Osteoblast (primary cell): ENCODE measurements at regions not wholly inside any gene's neighbourhood (a gene's known extent, or its start where the extent isn't known, plus 50 kb on each side); places are given as distances from the start of the nearest gene placed in this dataset.

Experiments used
- DNase-seq: peaks from one replicate; pipeline ENCODE4 v3.0.0; 2011; ENCODE audit warnings: low spot score, mixed read lengths; ENCODE audit not compliant: insufficient read length; ENCODE audit errors: missing footprints
- H2AFZ ChIP-seq: 2 replicates; pipeline ENCODE4 v1.6.0; 2011; ENCODE audit warnings: mild to moderate bottlenecking, low read length
- H3K27ac ChIP-seq: 2 replicates; pipeline ENCODE4 v1.5.1; 2011; ENCODE audit warnings: mild to moderate bottlenecking, low read depth, low read length, moderate library complexity
- H3K27me3 ChIP-seq: 2 replicates; pipeline ENCODE4 v1.6.0; 2012; ENCODE audit warnings: mild to moderate bottlenecking, control low read depth, inconsistent platforms, low read length, moderate library complexity; ENCODE audit not compliant: insufficient read depth
- H3K36me3 ChIP-seq: 2 replicates; pipeline ENCODE4 v1.5.1; 2011; ENCODE audit warnings: mild to moderate bottlenecking, low read length, control low read depth, moderate library complexity; ENCODE audit not compliant: insufficient read depth
- H3K4me1 ChIP-seq: 2 replicates; pipeline ENCODE4 v1.5.1; 2011; ENCODE audit warnings: mild to moderate bottlenecking, low read length, control low read depth, moderate library complexity; ENCODE audit not compliant: insufficient read depth
- H3K4me2 ChIP-seq: 2 replicates; pipeline ENCODE4 v1.6.0; 2011; ENCODE audit warnings: mild to moderate bottlenecking, low read length; ENCODE audit not compliant: insufficient read depth
- H3K4me3 ChIP-seq: fragments of 200-600 bp; sonication (generic); 3 replicates; pipeline ENCODE4 v1.5.1; 2012; ENCODE audit warnings: mild to moderate bottlenecking, low read length, inconsistent platforms; ENCODE audit not compliant: insufficient read depth
- H3K79me2 ChIP-seq: 2 replicates; pipeline ENCODE4 v1.6.0; 2012; ENCODE audit warnings: mild to moderate bottlenecking, low read length, control low read depth, inconsistent platforms; ENCODE audit not compliant: insufficient read depth
- H3K9me3 ChIP-seq: 2 replicates; pipeline ENCODE4 v1.5.1; 2011; ENCODE audit warnings: low read depth, low read length, control low read depth
- H4K20me1 ChIP-seq: 2 replicates; pipeline ENCODE4 v1.6.0; 2012; ENCODE audit warnings: mild to moderate bottlenecking, low read length, control low read depth; ENCODE audit not compliant: insufficient read depth
- TF ChIP-seq, protein P1 (sequence below): IDR thresholded peaks from 2 replicates; pipeline ENCODE4 v1.5.1; 2011; ENCODE audit warnings: mild to moderate bottlenecking, low read depth, low read length, moderate library complexity; ENCODE audit errors: extremely low read depth

DNA sequence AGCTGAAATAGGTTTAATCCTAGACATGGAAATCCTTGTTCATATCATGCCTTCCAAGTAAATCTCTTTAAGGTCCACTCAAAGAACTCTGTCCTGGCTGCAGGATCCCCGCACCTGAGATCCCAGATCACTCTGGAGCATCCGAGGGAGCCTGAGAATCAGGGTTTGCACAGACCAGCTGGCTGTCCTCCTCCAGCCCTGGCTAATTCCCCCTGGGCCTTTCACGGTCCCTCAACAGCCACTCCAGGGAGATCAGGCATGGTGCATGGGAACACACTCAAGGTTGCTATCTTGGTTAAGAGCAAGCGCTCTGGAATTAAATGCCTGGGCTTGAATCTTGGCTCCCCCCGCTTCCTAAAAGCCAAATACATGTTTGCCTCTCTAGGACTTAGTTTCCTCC, 130.8 kb downstream of the IRS2 start:
- TF ChIP-seq, protein P1, sequence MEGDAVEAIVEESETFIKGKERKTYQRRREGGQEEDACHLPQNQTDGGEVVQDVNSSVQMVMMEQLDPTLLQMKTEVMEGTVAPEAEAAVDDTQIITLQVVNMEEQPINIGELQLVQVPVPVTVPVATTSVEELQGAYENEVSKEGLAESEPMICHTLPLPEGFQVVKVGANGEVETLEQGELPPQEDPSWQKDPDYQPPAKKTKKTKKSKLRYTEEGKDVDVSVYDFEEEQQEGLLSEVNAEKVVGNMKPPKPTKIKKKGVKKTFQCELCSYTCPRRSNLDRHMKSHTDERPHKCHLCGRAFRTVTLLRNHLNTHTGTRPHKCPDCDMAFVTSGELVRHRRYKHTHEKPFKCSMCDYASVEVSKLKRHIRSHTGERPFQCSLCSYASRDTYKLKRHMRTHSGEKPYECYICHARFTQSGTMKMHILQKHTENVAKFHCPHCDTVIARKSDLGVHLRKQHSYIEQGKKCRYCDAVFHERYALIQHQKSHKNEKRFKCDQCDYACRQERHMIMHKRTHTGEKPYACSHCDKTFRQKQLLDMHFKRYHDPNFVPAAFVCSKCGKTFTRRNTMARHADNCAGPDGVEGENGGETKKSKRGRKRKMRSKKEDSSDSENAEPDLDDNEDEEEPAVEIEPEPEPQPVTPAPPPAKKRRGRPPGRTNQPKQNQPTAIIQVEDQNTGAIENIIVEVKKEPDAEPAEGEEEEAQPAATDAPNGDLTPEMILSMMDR, result no peak
- Histone ChIP-seq H3K27ac (no peak overlapping the region), H2AFZ (no peak overlapping the region), H3K4me1 (no peaks in the 10 kb centered on the region), H3K9me3 (no peaks in the 10 kb centered on the region), H3K27me3 (peaks cover 3% of the 10 kb centered on the region), H3K79me2 (no peaks in the 10 kb centered on the region), H3K4me2 (no peak overlapping the region), H3K4me3 (no peak overlapping the region), H3K36me3 (no peaks in the 10 kb centered on the region), H4K20me1 (no peaks in the 10 kb centered on the region)
- DNase-seq, result peak; percentile 82

DNA sequence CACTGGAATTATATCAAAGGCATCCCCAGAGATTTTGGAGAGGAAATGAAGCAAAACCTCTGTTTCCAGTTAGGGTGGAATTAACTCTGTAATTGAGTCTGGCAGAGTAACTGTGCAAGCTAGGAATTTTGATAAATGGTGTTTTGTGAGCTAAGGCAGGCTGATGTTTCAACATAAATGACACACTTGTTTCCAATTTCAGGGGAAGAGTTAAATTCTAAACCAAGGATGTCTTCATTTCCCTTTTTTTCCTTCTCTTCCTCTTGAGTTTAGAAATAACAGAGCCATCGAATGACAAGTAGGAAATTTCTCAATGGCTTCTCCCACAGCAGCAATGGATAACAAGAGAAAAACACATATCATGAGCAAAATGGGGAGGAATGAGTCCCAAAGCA, 131.2 kb downstream of the IRS2 start:
- no peaks in the 10 kb centered on the region for H3K9me3 ChIP-seq

DNA sequence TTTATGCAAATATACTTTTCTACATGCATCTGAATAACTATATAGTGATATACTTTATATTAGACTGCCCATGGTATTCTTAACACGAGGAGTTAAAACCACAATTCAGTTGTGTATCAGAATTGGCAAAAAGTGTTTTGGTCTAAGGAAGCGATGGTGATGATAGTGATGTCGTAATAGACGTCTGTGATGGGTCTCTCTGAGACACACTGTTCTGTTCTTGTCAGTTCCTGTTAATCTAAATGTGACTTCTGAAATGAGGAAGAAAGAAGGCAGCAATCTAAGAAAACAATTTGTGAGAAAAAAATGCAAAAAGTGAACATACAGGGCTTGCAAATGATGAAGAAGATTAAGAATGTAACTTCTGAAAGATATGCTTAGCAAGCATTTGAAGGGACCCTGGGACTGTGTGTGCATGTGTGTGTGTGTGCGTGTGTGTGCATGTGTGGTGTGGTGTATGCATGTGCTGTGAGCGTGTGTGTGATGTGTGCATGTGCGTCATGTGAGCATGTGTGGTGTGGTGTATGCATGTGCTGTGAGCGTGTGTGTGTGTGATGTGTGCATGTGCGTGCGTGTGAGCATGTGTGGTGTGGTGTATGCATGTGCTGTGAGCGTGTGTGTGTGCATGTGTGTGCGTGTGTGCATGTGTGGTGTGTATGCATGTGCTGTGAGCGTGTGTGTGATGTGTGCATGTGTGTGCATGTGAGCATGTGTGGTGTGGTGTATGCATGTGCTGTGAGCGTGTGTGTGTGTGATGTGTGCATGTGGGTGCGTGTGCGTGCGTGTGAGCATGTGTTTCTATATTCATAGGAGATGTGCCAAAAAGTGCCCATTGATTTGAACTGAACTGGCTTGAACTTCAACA, 131.8 kb downstream of the IRS2 start:
- TF ChIP-seq, protein P1, result no peak
- peaks cover 3% of the 10 kb centered on the region for H3K27me3 ChIP-seq
- DNase-seq, result no peak
- no peaks in the 10 kb centered on the region for H3K36me3 ChIP-seq
- no peak overlapping the region for H3K4me3 ChIP-seq
- no peak overlapping the region for H3K27ac ChIP-seq
- no peaks in the 10 kb centered on the region for H3K9me3 ChIP-seq
- no peak overlapping the region for H2AFZ ChIP-seq
- H3K79me2 ChIP-seq, result no peaks in the 10 kb centered on the region
- no peaks in the 10 kb centered on the region for H3K4me1 ChIP-seq
- H4K20me1 ChIP-seq, result no peaks in the 10 kb centered on the region
- H3K4me2 ChIP-seq, result no peak overlapping the region

More for the DNA sequence above, 131.2 kb downstream of the IRS2 start:
- Histone ChIP-seq H3K27me3 (peaks cover 3% of the 10 kb centered on the region), H3K27ac (no peak overlapping the region), H3K36me3 (no peaks in the 10 kb centered on the region), H3K4me1 (no peaks in the 10 kb centered on the region), H3K4me3 (no peak overlapping the region), H2AFZ (no peak overlapping the region), H3K79me2 (no peaks in the 10 kb centered on the region), H4K20me1 (no peaks in the 10 kb centered on the region), H3K4me2 (no peak overlapping the region)
- no peak for DNase-seq
- TF ChIP-seq, protein P1, result no peak

DNA sequence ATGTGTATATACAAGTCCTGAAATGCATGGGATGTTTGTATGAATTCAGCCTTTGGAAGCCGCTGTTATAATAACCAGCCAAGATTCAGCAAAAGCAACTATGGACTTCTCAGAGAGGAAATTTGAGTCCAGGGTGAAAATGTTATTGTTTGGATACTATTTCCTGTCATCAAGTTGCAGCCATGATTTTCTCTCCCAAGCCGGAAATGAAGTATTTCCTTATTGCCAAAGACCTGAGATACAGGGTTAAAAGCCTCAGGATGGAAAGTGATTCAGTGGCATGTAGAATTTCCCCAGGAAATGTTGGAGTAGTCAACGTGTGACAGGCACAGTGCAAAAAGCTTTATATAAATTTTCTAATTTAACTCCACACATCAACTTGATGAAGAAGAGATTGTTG, 133.9 kb downstream of the IRS2 start:
- no peak for DNase-seq
- Histone ChIP-seq H3K4me2 (no peak overlapping the region), H3K27me3 (peaks cover 3% of the 10 kb centered on the region), H3K79me2 (no peaks in the 10 kb centered on the region), H2AFZ (no peak overlapping the region), H3K36me3 (no peaks in the 10 kb centered on the region), H4K20me1 (no peaks in the 10 kb centered on the region), H3K4me1 (no peaks in the 10 kb centered on the region), H3K27ac (no peak overlapping the region), H3K4me3 (no peak overlapping the region), H3K9me3 (no peaks in the 10 kb centered on the region)
- TF ChIP-seq, protein P1, result no peak
